ENCODE measurements at regions not wholly inside any gene's neighbourhood (a gene's known extent, or its start where the extent isn't known, plus 50 kb on each side); places are given as distances from the start of the nearest gene placed in this dataset.

DNA sequence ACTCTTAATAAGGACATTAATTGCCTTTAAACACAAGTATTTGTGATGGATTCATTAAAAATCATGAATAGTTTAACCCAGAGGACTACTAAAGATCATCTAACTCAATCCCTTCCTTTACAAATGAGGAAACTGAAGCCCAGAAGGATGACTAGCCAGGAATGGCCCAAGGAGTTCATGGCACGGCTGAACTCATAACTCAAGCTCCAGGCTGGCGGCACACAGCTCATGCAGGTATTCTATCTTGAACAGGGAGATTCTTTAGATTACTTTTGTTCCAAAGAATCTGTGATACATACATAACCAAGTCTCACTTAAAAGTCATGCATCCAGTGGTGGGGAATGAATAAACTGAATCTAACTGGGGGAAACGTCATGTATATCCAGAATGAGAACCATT lies 495.5 kb downstream of the ACTL7B start:
- TF ChIP-seq POLR2A (IDR thresholded peaks at IDR 0.05) (no peak), POLR2AphosphoS5 (IDR thresholded peaks at IDR 0.05) (no peak), EP300 (IDR thresholded peaks at IDR 0.05) (no peak)
- TF ChIP-seq, protein P1, sequence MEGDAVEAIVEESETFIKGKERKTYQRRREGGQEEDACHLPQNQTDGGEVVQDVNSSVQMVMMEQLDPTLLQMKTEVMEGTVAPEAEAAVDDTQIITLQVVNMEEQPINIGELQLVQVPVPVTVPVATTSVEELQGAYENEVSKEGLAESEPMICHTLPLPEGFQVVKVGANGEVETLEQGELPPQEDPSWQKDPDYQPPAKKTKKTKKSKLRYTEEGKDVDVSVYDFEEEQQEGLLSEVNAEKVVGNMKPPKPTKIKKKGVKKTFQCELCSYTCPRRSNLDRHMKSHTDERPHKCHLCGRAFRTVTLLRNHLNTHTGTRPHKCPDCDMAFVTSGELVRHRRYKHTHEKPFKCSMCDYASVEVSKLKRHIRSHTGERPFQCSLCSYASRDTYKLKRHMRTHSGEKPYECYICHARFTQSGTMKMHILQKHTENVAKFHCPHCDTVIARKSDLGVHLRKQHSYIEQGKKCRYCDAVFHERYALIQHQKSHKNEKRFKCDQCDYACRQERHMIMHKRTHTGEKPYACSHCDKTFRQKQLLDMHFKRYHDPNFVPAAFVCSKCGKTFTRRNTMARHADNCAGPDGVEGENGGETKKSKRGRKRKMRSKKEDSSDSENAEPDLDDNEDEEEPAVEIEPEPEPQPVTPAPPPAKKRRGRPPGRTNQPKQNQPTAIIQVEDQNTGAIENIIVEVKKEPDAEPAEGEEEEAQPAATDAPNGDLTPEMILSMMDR (IDR thresholded peaks at IDR 0.05): no peak
